Fibroblast of lung (primary cell): ENCODE measurements at regions not wholly inside any gene's neighbourhood (a gene's known extent, or its start where the extent isn't known, plus 50 kb on each side); places are given as distances from the start of the nearest gene placed in this dataset.

ENCODE experiments used
- DNase-seq, 2 donors: peaks; one replicate each; pipeline versions ENCODE4 v3.0.0 to v3.0.0-alpha.2; 2010; ENCODE audit warnings: low read depth in 2 of 2
- H2AFZ ChIP-seq: 2 replicates; pipeline ENCODE4 v1.5.1; 2012; ENCODE audit warnings: low read length, control low read depth, inconsistent platforms
- H3K27ac ChIP-seq: 2 replicates; pipeline ENCODE4 v1.5.1; 2011; ENCODE audit warnings: low read length, control low read depth; ENCODE audit not compliant: insufficient read depth
- H3K27me3 ChIP-seq: 2 replicates; pipeline ENCODE4 v1.5.1; 2011; ENCODE audit warnings: mild to moderate bottlenecking, low read length; ENCODE audit not compliant: control insufficient read depth, insufficient read depth
- H3K36me3 ChIP-seq: 2 replicates; pipeline ENCODE4 v1.5.1; 2011; ENCODE audit warnings: low read length; ENCODE audit not compliant: control insufficient read depth, insufficient read depth
- H3K4me1 ChIP-seq: 2 replicates; pipeline ENCODE4 v1.5.1; 2011; ENCODE audit warnings: low read length; ENCODE audit not compliant: control insufficient read depth, insufficient read depth; ENCODE audit errors: extremely low read depth
- H3K4me2 ChIP-seq: 2 replicates; pipeline ENCODE4 v1.5.1; 2011; ENCODE audit warnings: low read length, control low read depth; ENCODE audit not compliant: insufficient read depth; ENCODE audit errors: extremely low read depth
- H3K4me3 ChIP-seq, 4 experiments: fragments of 200-600 bp in 1 of 4; sonication (generic) in 1 of 4; replicated peaks in 1 of 4; 2 replicates each; pipeline ENCODE4 v1.5.1; 2011 to 2016; ENCODE audit warnings: low read length in 4 of 4, low read depth in 3 of 4, mild to moderate bottlenecking in 3 of 4, control low read depth in 2 of 4, inconsistent platforms in 1 of 4, mixed read lengths in 1 of 4; ENCODE audit not compliant: insufficient read depth in 1 of 4; ENCODE audit errors: control extremely low read depth in 1 of 4
- H3K79me2 ChIP-seq: 2 replicates; pipeline ENCODE4 v1.5.1; 2012; ENCODE audit warnings: mild to moderate bottlenecking, low read length, inconsistent platforms; ENCODE audit not compliant: control insufficient read depth, insufficient read depth
- H3K9ac ChIP-seq: 2 replicates; pipeline ENCODE4 v1.5.1; 2011; ENCODE audit warnings: mild to moderate bottlenecking, low read length, control low read depth; ENCODE audit not compliant: insufficient read depth
- H3K9me3 ChIP-seq: 2 replicates; pipeline ENCODE4 v1.5.1; 2012; ENCODE audit warnings: low read depth, low read length; ENCODE audit not compliant: control insufficient read depth, insufficient read depth
- H4K20me1 ChIP-seq: 2 replicates; pipeline ENCODE4 v1.5.1; 2011; ENCODE audit warnings: low read length; ENCODE audit not compliant: control insufficient read depth, insufficient read depth; ENCODE audit errors: extremely low read depth
- CTCF ChIP-seq, 2 donors: IDR thresholded peaks in 1 of 2; conservative IDR thresholded peaks in 1 of 2; 1 replicate in 1 of 2; 2 replicates in 1 of 2; pipeline ENCODE4 v1.5.1; 2011 to 2012; ENCODE audit warnings: low read length in 2 of 2, control low read depth in 1 of 2, inconsistent platforms in 1 of 2, low read depth in 1 of 2, mild to moderate bottlenecking in 1 of 2
- EZH2 ChIP-seq: IDR thresholded peaks from 2 replicates; pipeline ENCODE4 v1.5.1; 2012; ENCODE audit warnings: low read length, control low read depth, mild to moderate bottlenecking; ENCODE audit errors: missing control alignments

- Histone ChIP-seq H3K4me3 (no peak overlapping the region), H3K9ac (no peak overlapping the region), H2AFZ (no peak overlapping the region), H3K4me2 (no peak overlapping the region), H3K36me3 (no peaks in the 10 kb centered on the region), H4K20me1 (no peaks in the 10 kb centered on the region), H3K9me3 (no peaks in the 10 kb centered on the region), H3K27me3 (no peaks in the 10 kb centered on the region), H3K4me1 (no peaks in the 10 kb centered on the region), H3K79me2 (no peaks in the 10 kb centered on the region), H3K27ac (no peak overlapping the region)
- no peak for TF ChIP-seq EZH2
- TF ChIP-seq CTCF (conservative IDR thresholded peaks at IDR 0.05 in 1 of 2, IDR thresholded peaks at IDR 0.05 in 1 of 2; ENCODE audit: low read depth in 1 of 2, low read length in 2 of 2): no peak
- DNase-seq: no peak
Measured at GRCh38 chr3:72548461-72548860, 299.8 kb downstream of the SHQ1 start.

- TF ChIP-seq CTCF (conservative IDR thresholded peaks at IDR 0.05 in 1 of 2, IDR thresholded peaks at IDR 0.05 in 1 of 2; ENCODE audit: low read depth in 1 of 2, low read length in 2 of 2) (no peak), EZH2 (no peak)
Measured at GRCh38 chr3:72547183-72547582, 301.1 kb downstream of the SHQ1 start.

GRCh38 chr3:72544239-72544638 lies 304.0 kb downstream of the SHQ1 start:
- no peak overlapping the region for H3K4me2 ChIP-seq
- no peak for TF ChIP-seq CTCF (conservative IDR thresholded peaks at IDR 0.05 in 1 of 2, IDR thresholded peaks at IDR 0.05 in 1 of 2; ENCODE audit: low read depth in 1 of 2, low read length in 2 of 2)
- no peak for TF ChIP-seq EZH2
- H3K9me3 ChIP-seq: no peaks in the 10 kb centered on the region
- DNase-seq: no peak
- H3K27ac ChIP-seq: no peak overlapping the region
- H3K4me3 ChIP-seq: no peak overlapping the region
- H3K79me2 ChIP-seq: no peaks in the 10 kb centered on the region
- H2AFZ ChIP-seq: no peak overlapping the region
- H3K36me3 ChIP-seq: no peaks in the 10 kb centered on the region
- H3K9ac ChIP-seq: no peak overlapping the region
- H3K4me1 ChIP-seq: no peaks in the 10 kb centered on the region
- no peaks in the 10 kb centered on the region for H3K27me3 ChIP-seq
- H4K20me1 ChIP-seq: no peaks in the 10 kb centered on the region

More at GRCh38 chr3:72547183-72547582, 301.1 kb downstream of the SHQ1 start:
- no peaks in the 10 kb centered on the region for H4K20me1 ChIP-seq
- no peaks in the 10 kb centered on the region for H3K27me3 ChIP-seq
- no peak overlapping the region for H3K4me2 ChIP-seq
- no peaks in the 10 kb centered on the region for H3K4me1 ChIP-seq
- DNase-seq: no peak
- H2AFZ ChIP-seq: no peak overlapping the region
- H3K9me3 ChIP-seq: no peaks in the 10 kb centered on the region
- H3K36me3 ChIP-seq: no peaks in the 10 kb centered on the region
- H3K79me2 ChIP-seq: no peaks in the 10 kb centered on the region
- no peak overlapping the region for H3K27ac ChIP-seq
- H3K4me3 ChIP-seq: no peak overlapping the region
- H3K9ac ChIP-seq: no peak overlapping the region
